ENCODE measurements at regions not wholly inside any gene's neighbourhood (a gene's known extent, or its start where the extent isn't known, plus 50 kb on each side); places are given as distances from the start of the nearest gene placed in this dataset.

DNA sequence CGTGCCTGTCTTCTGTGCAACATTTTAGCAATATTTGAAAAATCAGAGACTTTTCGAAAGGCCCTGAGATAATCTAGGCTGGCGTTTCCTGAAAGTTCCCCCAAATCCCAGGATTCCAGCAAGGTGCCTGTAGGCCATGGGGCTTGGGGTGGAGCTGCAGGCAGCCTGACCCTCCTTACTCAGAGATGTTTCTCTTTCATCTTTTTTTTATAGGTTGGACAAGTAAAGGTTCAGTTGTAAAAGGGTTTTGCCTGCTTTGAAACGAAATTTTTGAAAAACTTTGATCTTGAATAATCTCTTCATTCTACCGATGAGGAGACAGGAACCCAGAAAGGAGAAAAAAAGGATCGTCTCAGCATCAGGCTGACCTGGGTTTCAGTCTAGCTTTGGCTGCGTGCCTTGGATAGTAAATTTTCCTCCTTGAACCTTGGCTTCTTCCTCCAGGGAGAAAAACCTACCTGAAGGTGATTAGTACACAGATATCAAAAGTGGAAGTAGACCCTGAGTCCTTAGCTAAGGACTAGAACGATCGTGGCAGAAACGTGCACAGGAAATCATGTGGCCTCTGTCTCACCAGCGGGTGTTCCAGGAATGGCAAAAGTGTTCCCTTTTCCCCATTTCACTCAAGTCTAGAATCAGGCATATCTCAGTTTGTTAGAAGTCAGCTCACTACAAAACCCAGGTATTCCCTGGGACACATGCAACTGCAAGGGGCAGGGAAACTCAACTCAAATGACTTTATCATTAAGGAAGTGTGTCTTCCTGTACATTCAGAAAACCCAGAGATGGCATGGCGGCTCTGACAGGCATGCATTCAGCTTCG is 128.2 kb upstream of the PTPN1 start:
- TF ChIP-seq POLR2A (IDR thresholded peaks at IDR 0.05), result no peak
- TF ChIP-seq, protein P1, sequence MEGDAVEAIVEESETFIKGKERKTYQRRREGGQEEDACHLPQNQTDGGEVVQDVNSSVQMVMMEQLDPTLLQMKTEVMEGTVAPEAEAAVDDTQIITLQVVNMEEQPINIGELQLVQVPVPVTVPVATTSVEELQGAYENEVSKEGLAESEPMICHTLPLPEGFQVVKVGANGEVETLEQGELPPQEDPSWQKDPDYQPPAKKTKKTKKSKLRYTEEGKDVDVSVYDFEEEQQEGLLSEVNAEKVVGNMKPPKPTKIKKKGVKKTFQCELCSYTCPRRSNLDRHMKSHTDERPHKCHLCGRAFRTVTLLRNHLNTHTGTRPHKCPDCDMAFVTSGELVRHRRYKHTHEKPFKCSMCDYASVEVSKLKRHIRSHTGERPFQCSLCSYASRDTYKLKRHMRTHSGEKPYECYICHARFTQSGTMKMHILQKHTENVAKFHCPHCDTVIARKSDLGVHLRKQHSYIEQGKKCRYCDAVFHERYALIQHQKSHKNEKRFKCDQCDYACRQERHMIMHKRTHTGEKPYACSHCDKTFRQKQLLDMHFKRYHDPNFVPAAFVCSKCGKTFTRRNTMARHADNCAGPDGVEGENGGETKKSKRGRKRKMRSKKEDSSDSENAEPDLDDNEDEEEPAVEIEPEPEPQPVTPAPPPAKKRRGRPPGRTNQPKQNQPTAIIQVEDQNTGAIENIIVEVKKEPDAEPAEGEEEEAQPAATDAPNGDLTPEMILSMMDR (IDR thresholded peaks at IDR 0.05), result no peak
- peak in 1 of 7 donors; percentile 48 for DNase-seq
- 50 to 58% (median 53%) methylated on average over 11 to 13 of the region's 13 CpGs for WGBS, 4 donors
- H3K4me1 ChIP-seq (replicated peaks in 1 of 2), result peaks cover 43 to 45% of the 10 kb centered on the region in 2 donors
- H3K36me3 ChIP-seq (replicated peaks in 1 of 2), result no peaks in the 10 kb centered on the region
- no peaks in the 10 kb centered on the region for H3K9me3 ChIP-seq (replicated peaks in 1 of 3)
- intact Hi-C loops (cut with DNase I), result no loop called here
- H3K27me3 ChIP-seq, result no peaks in the 10 kb centered on the region
- no peak overlapping the region for H3K4me3 ChIP-seq
- H3K27ac ChIP-seq, result peak overlapping the region in 3 of 5 donors; percentile 12 to 63 (median 19)

DNA sequence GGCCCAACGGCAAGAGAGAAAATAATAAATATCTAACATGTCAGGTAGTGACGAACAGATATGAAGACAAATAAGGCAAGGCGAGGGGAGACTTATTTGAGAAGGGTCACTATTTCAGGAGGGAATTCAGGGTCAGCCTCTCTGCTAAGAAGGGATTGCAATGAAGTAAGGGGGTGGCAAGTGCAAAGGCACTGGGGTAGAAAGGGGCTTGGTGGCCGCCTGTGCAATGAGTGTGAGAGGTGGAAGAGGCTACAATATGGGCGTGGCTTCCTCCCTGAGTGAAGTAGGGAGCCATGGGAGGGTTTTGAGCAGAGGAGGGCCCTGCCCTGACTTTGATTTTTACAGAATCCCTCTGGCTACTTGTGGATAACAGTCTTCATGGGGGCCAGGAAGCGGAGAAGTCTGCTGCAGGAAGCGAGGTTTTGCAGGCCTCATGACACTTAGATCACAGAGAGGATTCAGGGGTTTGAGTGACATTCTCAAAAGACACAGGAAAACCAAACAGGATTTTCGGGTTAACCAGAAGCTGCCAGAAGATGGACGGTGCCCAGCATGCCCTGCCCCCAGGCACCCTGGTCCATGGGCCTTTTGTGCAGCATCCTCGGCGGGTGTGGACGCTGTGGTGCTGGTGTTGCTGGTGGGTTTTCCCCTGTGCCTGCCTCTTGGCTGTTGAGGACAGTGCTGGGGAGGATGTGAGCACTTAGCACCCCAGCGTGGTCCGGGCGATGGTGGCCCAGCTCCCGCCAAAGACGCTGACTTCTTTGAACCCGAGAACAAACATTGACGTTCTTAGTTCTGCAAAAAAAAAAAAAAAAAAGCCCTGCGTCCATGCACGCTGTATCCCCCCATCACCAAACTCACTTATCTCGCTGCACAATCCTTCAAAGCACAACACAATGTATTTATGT is 124.2 kb upstream of the PTPN1 start:
- Histone ChIP-seq H3K36me3 (replicated peaks in 1 of 2) (no peaks in the 10 kb centered on the region), H3K4me1 (replicated peaks in 1 of 2) (peaks cover 42 to 51% of the 10 kb centered on the region in 2 donors), H3K9me3 (replicated peaks in 1 of 3) (no peaks in the 10 kb centered on the region), H3K4me3 (no peak overlapping the region), H3K27ac (no peak overlapping the region), H3K27me3 (no peaks in the 10 kb centered on the region)
- intact Hi-C loops (cut with DNase I), result no loop called here
- TF ChIP-seq, protein P1 (IDR thresholded peaks at IDR 0.05), result no peak
- no peak for TF ChIP-seq POLR2A (IDR thresholded peaks at IDR 0.05)
- no peak for DNase-seq
- WGBS, 4 donors, result 74 to 80% (median 77%) methylated on average over 17 to 22 of the region's 22 CpGs

DNA sequence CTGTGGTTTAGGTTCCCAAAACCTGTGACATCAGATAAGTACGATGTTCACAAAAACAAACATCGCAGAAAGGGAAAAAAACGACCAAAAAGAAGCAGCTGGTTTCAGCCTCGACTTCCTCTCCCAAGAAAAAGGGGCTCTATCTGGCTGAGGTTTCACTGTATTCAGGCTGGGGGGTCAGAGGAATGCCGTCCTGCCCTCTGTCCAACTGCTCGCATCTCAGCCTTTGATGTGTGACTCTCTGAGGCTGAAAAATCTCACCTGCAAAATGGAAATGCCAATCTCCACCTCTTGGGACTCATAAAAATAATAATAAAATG is 123.6 kb upstream of the PTPN1 start:
- H3K27me3 ChIP-seq, result no peaks in the 10 kb centered on the region
- H3K9me3 ChIP-seq (replicated peaks in 1 of 3), result no peaks in the 10 kb centered on the region
- H3K4me3 ChIP-seq, result no peak overlapping the region
- WGBS, 4 donors, result 62 to 69% (median 64%) methylated on average over 6 of the region's 6 CpGs
- no peak for DNase-seq
- peaks cover 40 to 52% of the 10 kb centered on the region in 2 donors for H3K4me1 ChIP-seq (replicated peaks in 1 of 2)
- H3K27ac ChIP-seq, result no peak overlapping the region
- no peaks in the 10 kb centered on the region for H3K36me3 ChIP-seq (replicated peaks in 1 of 2)
- TF ChIP-seq, protein P1 (IDR thresholded peaks at IDR 0.05), result no peak
- no peak for TF ChIP-seq POLR2A (IDR thresholded peaks at IDR 0.05)
- intact Hi-C loops (cut with DNase I), result no loop called here

DNA sequence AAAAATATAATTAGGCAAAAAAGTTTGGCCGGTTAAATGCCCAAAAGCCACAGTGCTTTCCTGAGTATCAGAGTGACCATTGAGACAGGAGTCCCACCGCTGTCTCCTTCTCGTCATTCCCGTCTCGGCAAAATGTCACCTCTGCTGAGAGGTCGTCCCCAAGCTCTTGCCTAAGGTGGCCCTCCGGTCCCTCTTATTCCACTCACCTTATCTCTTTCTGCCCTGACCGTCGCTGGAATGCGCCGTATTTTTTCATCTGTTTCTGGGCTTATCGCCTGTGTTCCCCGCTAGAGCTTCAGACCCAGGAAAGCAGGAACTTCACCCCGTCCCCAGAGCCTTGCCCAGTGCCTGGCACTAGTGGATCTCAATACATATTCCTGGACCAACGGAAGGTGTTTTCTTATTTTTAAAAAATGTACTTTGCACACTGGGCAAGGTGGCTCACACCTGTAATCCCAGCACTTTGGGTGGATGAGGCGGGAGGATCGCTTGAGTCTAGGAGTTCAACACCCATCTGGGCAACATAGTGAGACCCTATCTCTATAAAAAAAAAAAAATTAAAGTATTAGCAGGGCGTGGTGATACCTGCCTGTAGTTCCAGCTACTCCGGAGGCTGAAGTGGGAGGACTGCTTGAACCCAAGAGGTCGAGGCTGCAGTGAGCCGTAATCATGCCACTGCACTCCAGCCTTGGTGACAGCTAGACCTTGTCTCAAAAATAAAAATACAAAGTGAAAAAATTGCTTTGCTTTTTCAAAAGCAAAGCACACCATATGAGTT is 122.8 kb upstream of the PTPN1 start:
- no peak overlapping the region for H3K4me3 ChIP-seq
- WGBS, 4 donors, result 82 to 86% (median 84%) methylated on average over 21 of the region's 21 CpGs
- intact Hi-C loops (cut with DNase I), result no loop called here
- H3K9me3 ChIP-seq (replicated peaks in 1 of 3), result no peaks in the 10 kb centered on the region
- no peaks in the 10 kb centered on the region for H3K36me3 ChIP-seq (replicated peaks in 1 of 2)
- TF ChIP-seq, protein P1 (IDR thresholded peaks at IDR 0.05), result no peak
- TF ChIP-seq POLR2A (IDR thresholded peaks at IDR 0.05), result no peak
- H3K27ac ChIP-seq, result peak overlapping the region in 1 of 5 donors; percentile 41
- H3K4me1 ChIP-seq (replicated peaks in 1 of 2), result peaks cover 35 to 44% of the 10 kb centered on the region in 2 donors
- no peaks in the 10 kb centered on the region for H3K27me3 ChIP-seq
- no peak for DNase-seq

All from adrenal gland (tissue), 9 donors.